B cell (primary cell): ENCODE measurements at regions not wholly inside any gene's neighbourhood (a gene's known extent, or its start where the extent isn't known, plus 50 kb on each side); places are given as distances from the start of the nearest gene placed in this dataset.

ENCODE experiments used
- ATAC-seq: fragments of 200-7000 bp; cut with Tn5 transposase; one replicate; pipeline ENCODE4 v1.10.0; 2021; ENCODE audit warnings: low read depth, mild to moderate bottlenecking, moderate number of reproducible peaks, moderate library complexity
- CTCF ChIA-PET: fragments of 350-600 bp; sonication (Branson Sonifier 250); formaldehyde crosslinking; loops from one replicate; lab custom pipeline; 2021; ENCODE audit warnings: antibody characterized with exemption, inconsistent platforms; lab: Charles Lee
- POLR2A ChIA-PET: fragments of 350-600 bp; sonication (Branson Sonifier 250); formaldehyde crosslinking; loops from one replicate; lab custom pipeline; 2021; ENCODE audit warnings: antibody characterized with exemption; lab: Charles Lee
- DNase-seq: peaks from one replicate; pipeline ENCODE4 v3.0.0; 2013
- H2AFZ ChIP-seq: 2 replicates; pipeline ENCODE4 v1.6.1; 2012; ENCODE audit warnings: mild to moderate bottlenecking, low read depth, low read length; ENCODE audit not compliant: insufficient read depth, poor library complexity, severe bottlenecking
- H3K27ac ChIP-seq, 2 donors: 1 replicate in 1 of 2; 2 replicates in 1 of 2; pipeline ENCODE4 v1.5.1; 2012 to 2013; ENCODE audit warnings: low read length in 2 of 2, mild to moderate bottlenecking in 2 of 2, moderate library complexity in 1 of 2
- H3K27me3 ChIP-seq, 4 experiments: fragments of 200-600 bp in 1 of 4; sonication (generic) in 1 of 4; replicated peaks in 1 of 4; 1 replicate in 2 of 4; 2 replicates in 2 of 4; pipeline versions ENCODE4 v1.6.1 to v1.7.0; 2013 to 2016; ENCODE audit warnings: low read length in 3 of 4, mild to moderate bottlenecking in 2 of 4, mixed read lengths in 1 of 4, moderate library complexity in 1 of 4; ENCODE audit not compliant: insufficient read depth in 4 of 4, control insufficient read depth in 3 of 4; ENCODE audit errors: control extremely low read depth in 1 of 4
- H3K36me3 ChIP-seq, 2 experiments: replicated peaks in 1 of 2; 1 replicate in 1 of 2; 2 replicates in 1 of 2; pipeline versions ENCODE4 v1.6.1 to v1.7.1; 2013; ENCODE audit warnings: low read length in 1 of 2; ENCODE audit not compliant: insufficient read depth in 2 of 2, control insufficient read depth in 1 of 2; ENCODE audit errors: control extremely low read depth in 1 of 2, extremely low read depth in 1 of 2
- H3K4me1 ChIP-seq, 2 donors: fragments of 200-600 bp in 1 of 2; sonication (generic) in 1 of 2; 1 replicate in 1 of 2; 2 replicates in 1 of 2; pipeline versions ENCODE4 v1.5.1 to v1.6.1; 2013 to 2017; ENCODE audit warnings: low read length in 2 of 2; ENCODE audit not compliant: control insufficient read depth in 2 of 2, insufficient read depth in 2 of 2
- H3K4me2 ChIP-seq: replicated peaks from 2 replicates; pipeline ENCODE3; 2012; ENCODE audit warnings: mild to moderate bottlenecking, low read depth, low read length; ENCODE audit not compliant: poor library complexity, severe bottlenecking
- H3K4me3 ChIP-seq, 5 experiments: fragments of 200-600 bp in 1 of 5; sonication (generic) in 1 of 5; 1 replicate in 3 of 5; 2 replicates in 2 of 5; pipeline versions ENCODE4 v1.5.1 to v1.7.0; 2011 to 2016; ENCODE audit warnings: low read length in 4 of 5, mild to moderate bottlenecking in 4 of 5, low read depth in 2 of 5, control low read depth in 1 of 5, moderate library complexity in 1 of 5; ENCODE audit not compliant: insufficient read depth in 1 of 5; ENCODE audit errors: control extremely low read depth in 1 of 5, extremely low read depth in 1 of 5
- H3K79me2 ChIP-seq: fragments of 200-600 bp; sonication (generic); one replicate; pipeline ENCODE4 v1.6.0; 2016; ENCODE audit warnings: low read length; ENCODE audit not compliant: control insufficient read depth, insufficient read depth
- H3K9ac ChIP-seq: fragments of 200-600 bp; sonication (generic); 2 replicates; pipeline ENCODE4 v1.6.1; 2017; ENCODE audit warnings: mild to moderate bottlenecking, low read length, moderate library complexity
- H3K9me3 ChIP-seq, 3 donors: one replicate each; pipeline versions ENCODE4 v1.6.1 to v1.7.1; 2013; ENCODE audit warnings: low read length in 2 of 3; ENCODE audit not compliant: control insufficient read depth in 2 of 3, insufficient read depth in 1 of 3; ENCODE audit errors: control extremely low read depth in 1 of 3
- H4K20me1 ChIP-seq: 2 replicates; pipeline ENCODE4 v1.6.0; 2012; ENCODE audit warnings: mild to moderate bottlenecking, low read length; ENCODE audit not compliant: insufficient read depth, control insufficient read depth, poor library complexity, severe bottlenecking
- H3K27ac Mint-ChIP-seq: one replicate; pipeline ENCODE4 v1.8.0; 2021; ENCODE audit warnings: mixed read lengths
- H3K27me3 Mint-ChIP-seq: one replicate; pipeline ENCODE4 v1.8.0; 2021; ENCODE audit warnings: mixed read lengths
- H3K4me1 Mint-ChIP-seq: one replicate; pipeline ENCODE4 v1.8.0; 2021; ENCODE audit warnings: mixed read lengths
- H3K4me3 Mint-ChIP-seq: one replicate; pipeline ENCODE4 v1.8.0; 2021; ENCODE audit warnings: mixed read lengths
- H3K9me3 Mint-ChIP-seq: one replicate; pipeline ENCODE4 v1.8.0; 2022; ENCODE audit warnings: mixed read lengths; ENCODE audit not compliant: insufficient read depth
- EZH2 ChIP-seq: IDR thresholded peaks from 2 replicates; pipeline ENCODE4 v1.6.1; 2012; ENCODE audit warnings: borderline replicate concordance, low read depth, mild to moderate bottlenecking, moderate library complexity, low read length; ENCODE audit not compliant: insufficient read depth, poor library complexity, severe bottlenecking
- WGBS: methylation state at CpG from one replicate; pipeline ENCODE4 v1.1.5; 2013; ENCODE audit warnings: missing lambda C conversion rate; ENCODE audit not compliant: insufficient coverage; 5-methylcytosine and 5-hydroxymethylcytosine counted together
- intact Hi-C: fragments of 100-400 bp; cut with micrococcal nuclease; formaldehyde crosslinking; loops from one replicate; pipeline ENCODE4 v1.10.0; 2022
- TF ChIP-seq, protein P1 (sequence below): fragments of 200-600 bp; IDR thresholded peaks from one replicate; pipeline ENCODE4 v1.8.0; 2022; ENCODE audit warnings: antibody characterized with exemption, mild to moderate bottlenecking

DNA sequence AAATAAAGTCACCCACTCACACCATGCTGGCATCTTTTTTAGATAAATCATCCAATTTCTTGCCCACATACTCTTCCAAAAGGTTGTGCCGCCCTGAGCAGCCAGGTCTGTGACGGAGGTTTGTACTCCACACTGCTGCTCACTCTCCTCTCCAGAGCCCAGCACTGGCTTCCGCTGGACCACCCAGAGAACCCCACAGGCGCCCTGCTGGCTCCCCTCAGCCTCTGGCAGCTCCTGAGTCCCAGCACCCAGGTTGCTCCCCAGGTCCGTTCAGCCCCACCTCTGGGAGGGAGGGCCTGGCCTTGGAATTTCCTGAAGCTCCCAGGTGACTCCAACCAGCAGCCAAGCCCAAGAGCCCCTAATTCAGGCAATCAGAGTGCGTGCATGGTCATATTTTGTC lies 131.7 kb upstream of the CST7 start:
- Histone ChIP-seq H3K27ac (no peak overlapping the region), H3K79me2 (no peaks in the 10 kb centered on the region), H3K4me2 (no peak overlapping the region), H4K20me1 (no peaks in the 10 kb centered on the region), H3K4me1 (no peaks in the 10 kb centered on the region), H2AFZ (no peak overlapping the region), H3K9ac (no peak overlapping the region), H3K27me3 (no peaks in the 10 kb centered on the region), H3K9me3 (peaks cover 0 to 9% (median 0%) of the 10 kb centered on the region in 3 donors), H3K4me3 (no peak overlapping the region), H3K36me3 (no peaks in the 10 kb centered on the region)
- intact Hi-C loops, result no loop called here
- WGBS, result 89% methylated on average over 6 of the region's 6 CpGs
- DNase-seq (no peak), ATAC-seq (no peak)
- no peak overlapping the region for H3K27ac Mint-ChIP-seq
- peaks cover 10% of the 10 kb centered on the region for H3K27me3 Mint-ChIP-seq
- H3K9me3 Mint-ChIP-seq, result no peaks in the 10 kb centered on the region
- peaks cover 5% of the 10 kb centered on the region for H3K4me1 Mint-ChIP-seq
- ChIA-PET CTCF (no interaction called here), POLR2A (no interaction called here)
- TF ChIP-seq, protein P1, sequence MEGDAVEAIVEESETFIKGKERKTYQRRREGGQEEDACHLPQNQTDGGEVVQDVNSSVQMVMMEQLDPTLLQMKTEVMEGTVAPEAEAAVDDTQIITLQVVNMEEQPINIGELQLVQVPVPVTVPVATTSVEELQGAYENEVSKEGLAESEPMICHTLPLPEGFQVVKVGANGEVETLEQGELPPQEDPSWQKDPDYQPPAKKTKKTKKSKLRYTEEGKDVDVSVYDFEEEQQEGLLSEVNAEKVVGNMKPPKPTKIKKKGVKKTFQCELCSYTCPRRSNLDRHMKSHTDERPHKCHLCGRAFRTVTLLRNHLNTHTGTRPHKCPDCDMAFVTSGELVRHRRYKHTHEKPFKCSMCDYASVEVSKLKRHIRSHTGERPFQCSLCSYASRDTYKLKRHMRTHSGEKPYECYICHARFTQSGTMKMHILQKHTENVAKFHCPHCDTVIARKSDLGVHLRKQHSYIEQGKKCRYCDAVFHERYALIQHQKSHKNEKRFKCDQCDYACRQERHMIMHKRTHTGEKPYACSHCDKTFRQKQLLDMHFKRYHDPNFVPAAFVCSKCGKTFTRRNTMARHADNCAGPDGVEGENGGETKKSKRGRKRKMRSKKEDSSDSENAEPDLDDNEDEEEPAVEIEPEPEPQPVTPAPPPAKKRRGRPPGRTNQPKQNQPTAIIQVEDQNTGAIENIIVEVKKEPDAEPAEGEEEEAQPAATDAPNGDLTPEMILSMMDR, result no peak
- TF ChIP-seq EZH2, result no peak
- no peak overlapping the region for H3K4me3 Mint-ChIP-seq

DNA sequence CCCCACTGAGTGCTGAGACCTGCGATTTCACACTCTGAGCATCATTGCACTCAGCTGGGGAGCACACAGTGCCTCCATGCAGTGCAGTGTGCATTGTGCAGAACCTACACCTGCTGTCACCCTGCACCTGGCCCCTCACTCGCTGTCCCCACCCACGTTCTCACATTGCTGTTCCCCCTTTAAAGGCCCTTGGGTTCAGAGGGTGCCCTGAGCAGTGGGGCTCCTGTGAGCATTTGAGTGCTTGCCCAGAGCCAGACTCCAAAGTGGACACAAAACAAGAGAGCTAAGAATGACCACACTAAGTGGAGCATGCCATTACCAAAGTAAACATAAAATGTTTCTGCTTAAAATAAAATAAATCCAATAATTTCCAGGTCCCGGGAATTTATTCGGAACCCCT lies 131.0 kb upstream of the CST7 start:
- no peak overlapping the region for H3K27ac ChIP-seq
- H3K4me1 Mint-ChIP-seq, result peaks cover 5% of the 10 kb centered on the region
- ATAC-seq (no peak), DNase-seq (no peak)
- POLR2A ChIA-PET, result no interaction called here
- H3K27me3 ChIP-seq, result no peaks in the 10 kb centered on the region
- H3K4me1 ChIP-seq, result no peaks in the 10 kb centered on the region
- H3K9ac ChIP-seq, result no peak overlapping the region
- H3K4me3 ChIP-seq, result no peak overlapping the region
- CTCF ChIA-PET, result no interaction called here
- no peak overlapping the region for H3K4me3 Mint-ChIP-seq
- no peaks in the 10 kb centered on the region for H3K79me2 ChIP-seq
- no peak overlapping the region for H2AFZ ChIP-seq
- H3K9me3 ChIP-seq, result peaks cover 0 to 7% (median 0%) of the 10 kb centered on the region in 3 donors
- no peaks in the 10 kb centered on the region for H4K20me1 ChIP-seq
- WGBS, result 40% methylated on average over 5 of the region's 5 CpGs
- TF ChIP-seq, protein P1, result no peak
- TF ChIP-seq EZH2, result no peak
- no peak overlapping the region for H3K4me2 ChIP-seq
- H3K9me3 Mint-ChIP-seq, result no peaks in the 10 kb centered on the region
- intact Hi-C loops, result no loop called here
- H3K36me3 ChIP-seq, result no peaks in the 10 kb centered on the region
- H3K27ac Mint-ChIP-seq, result no peak overlapping the region
- H3K27me3 Mint-ChIP-seq, result peaks cover 14% of the 10 kb centered on the region
